GM12878 (cell line): ENCODE measurements at regions not wholly inside any gene's neighbourhood (a gene's known extent, or its start where the extent isn't known, plus 50 kb on each side); places are given as distances from the start of the nearest gene placed in this dataset.
A peak's percentile ranks its signal among the peaks of the same experiment; 100 is the strongest.

Experiments
- ATF2 ChIP-seq: IDR thresholded peaks from 2 replicates; pipeline ENCODE4 v1.6.1; 2012; ENCODE audit warnings: low read length, inconsistent platforms
- BMI1 ChIP-seq: fragments of 450-650 bp; IDR thresholded peaks from 2 replicates; pipeline ENCODE4 v1.6.1; 2016; ENCODE audit warnings: mild to moderate bottlenecking, moderate library complexity, borderline replicate concordance
- CHD4 ChIP-seq: fragments of 200-600 bp; sonication (generic); IDR thresholded peaks from 2 replicates; pipeline ENCODE4 v1.6.1; 2016; ENCODE audit warnings: mild to moderate bottlenecking
- DPF2 ChIP-seq: fragments of 450-650 bp; IDR thresholded peaks from 2 replicates; pipeline ENCODE4 v1.6.1; 2017; ENCODE audit warnings: mild to moderate bottlenecking
- EED ChIP-seq: sonication (generic); IDR thresholded peaks from 2 replicates; pipeline ENCODE4 v1.6.1; 2016; ENCODE audit warnings: antibody characterized with exemption, low read depth
- FOXM1 ChIP-seq: IDR thresholded peaks from 2 replicates; pipeline ENCODE4 v1.6.1; 2012; ENCODE audit warnings: low read depth, mild to moderate bottlenecking, inconsistent platforms, low read length, moderate library complexity
- HSF1 ChIP-seq: fragments of 150-350 bp; IDR thresholded peaks from 2 replicates; pipeline ENCODE4 v1.6.1; 2014; ENCODE audit warnings: mild to moderate bottlenecking, low read depth, low read length
- IKZF1 ChIP-seq: fragments of 450-650 bp; conservative IDR thresholded peaks from 2 replicates; pipeline ENCODE4 v1.6.1; 2017; ENCODE audit warnings: antibody characterized with exemption, mild to moderate bottlenecking
- JUNB ChIP-seq: IDR thresholded peaks from 2 replicates; pipeline ENCODE4 v1.6.1; 2016; ENCODE audit warnings: antibody characterized with exemption, mild to moderate bottlenecking
- JUND ChIP-seq: IDR thresholded peaks from 2 replicates; pipeline ENCODE4 v1.6.1; 2012; ENCODE audit warnings: low read depth, mild to moderate bottlenecking, low read length, improper control_type of control experiment, moderate library complexity
- KDM1A ChIP-seq: fragments of 200-600 bp; sonication (generic); IDR thresholded peaks from 2 replicates; pipeline ENCODE4 v1.6.1; 2016; ENCODE audit warnings: borderline replicate concordance
- LARP7 ChIP-seq: fragments of 450-650 bp; IDR thresholded peaks from 2 replicates; pipeline ENCODE4 v1.6.1; 2017; ENCODE audit warnings: mild to moderate bottlenecking
- MTA3 ChIP-seq: IDR thresholded peaks from 2 replicates; pipeline ENCODE4 v1.6.1; 2012; ENCODE audit warnings: low read length, inconsistent platforms, borderline replicate concordance
- NFYA ChIP-seq: IDR thresholded peaks from 2 replicates; pipeline ENCODE4 v1.6.1; 2011; ENCODE audit warnings: low read depth, mild to moderate bottlenecking, low read length, improper control_type of control experiment, borderline replicate concordance
- NR2C2 ChIP-seq: IDR thresholded peaks from 2 replicates; pipeline ENCODE4 v1.6.1; 2011; ENCODE audit warnings: borderline replicate concordance, low read depth; ENCODE audit not compliant: control insufficient read depth, insufficient read length
- NR2F1 ChIP-seq: fragments of 450-650 bp; conservative IDR thresholded peaks from 2 replicates; pipeline ENCODE4 v1.6.1; 2017; ENCODE audit warnings: mild to moderate bottlenecking
- NRF1 ChIP-seq: conservative IDR thresholded peaks from 2 replicates; pipeline ENCODE4 v1.6.1; 2011; ENCODE audit warnings: mild to moderate bottlenecking, low read depth, low read length, improper control_type of control experiment
- POLR2AphosphoS2 ChIP-seq: IDR thresholded peaks from 2 replicates; pipeline ENCODE4 v1.6.1; 2011; ENCODE audit warnings: low read depth, mild to moderate bottlenecking, low read length, improper control_type of control experiment, moderate library complexity
- POU2F2 ChIP-seq: IDR thresholded peaks from 3 replicates; pipeline ENCODE4 v1.6.1; 2011; ENCODE audit warnings: low read depth, mild to moderate bottlenecking, low read length, borderline replicate concordance
- RAD21 ChIP-seq: IDR thresholded peaks from 2 replicates; pipeline ENCODE4 v1.6.1; 2011; ENCODE audit warnings: mild to moderate bottlenecking, low read depth, low read length, moderate library complexity; ENCODE audit not compliant: insufficient read depth
- SIX5 ChIP-seq: IDR thresholded peaks from 2 replicates; pipeline ENCODE4 v1.6.1; 2011; ENCODE audit warnings: mild to moderate bottlenecking, low read depth, low read length, moderate library complexity; ENCODE audit not compliant: severe bottlenecking
- TAF1 ChIP-seq: IDR thresholded peaks from 2 replicates; pipeline ENCODE4 v1.6.1; 2011; ENCODE audit warnings: mild to moderate bottlenecking, low read depth, low read length, borderline replicate concordance
- TCF12 ChIP-seq: IDR thresholded peaks from 2 replicates; pipeline ENCODE4 v1.6.1; 2011; ENCODE audit warnings: low read depth, mild to moderate bottlenecking, low read length
- TCF3 ChIP-seq: IDR thresholded peaks from 2 replicates; pipeline ENCODE4 v1.6.1; 2012; ENCODE audit warnings: low read depth, mild to moderate bottlenecking, low read length, borderline replicate concordance; ENCODE audit not compliant: insufficient read depth
- WRNIP1 ChIP-seq: IDR thresholded peaks from 2 replicates; pipeline ENCODE4 v1.6.1; 2011; ENCODE audit warnings: low read depth, low read length, improper control_type of control experiment, borderline replicate concordance
- YY1 ChIP-seq: IDR thresholded peaks from 2 replicates; pipeline ENCODE4 v1.6.1; 2011; ENCODE audit warnings: low read depth, mild to moderate bottlenecking, low read length
- ZBED1 ChIP-seq: IDR thresholded peaks from 2 replicates; pipeline ENCODE4 v1.6.1; 2016; ENCODE audit warnings: borderline replicate concordance
- ZBTB11 ChIP-seq: fragments of 450-650 bp; formaldehyde crosslinking; IDR thresholded peaks from 2 replicates; pipeline ENCODE4 v1.5.0; 2022; ENCODE audit warnings: mild to moderate bottlenecking, missing genetic modification characterization
- ZNF207 ChIP-seq: fragments of 450-650 bp; IDR thresholded peaks from 2 replicates; pipeline ENCODE4 v1.6.1; 2014; ENCODE audit warnings: antibody characterized with exemption, mild to moderate bottlenecking, borderline replicate concordance

- no peak for TF ChIP-seq SIX5
- TF ChIP-seq JUND = peak; percentile 93
- TF ChIP-seq ZBTB11 (CRISPR knock-in tag) = no peak
- peak; percentile 95 for TF ChIP-seq ZBED1
- TF ChIP-seq JUNB = peak; percentile 99
- TF ChIP-seq NFYA = no peak
- peak; percentile 56 for TF ChIP-seq NR2F1
- TF ChIP-seq TCF12 = peak; percentile 98
- no peak for TF ChIP-seq HSF1
- peak; percentile 63; the same call in 1 of the 2 replicates for TF ChIP-seq YY1
- TF ChIP-seq EED = peak; percentile 97
- TF ChIP-seq FOXM1 = peak; percentile 96
- TF ChIP-seq POLR2AphosphoS2 = no peak
- TF ChIP-seq ATF2 = peak; percentile 98
- TF ChIP-seq POU2F2 = peak; percentile 93; the same call in 2 of the 3 replicates
- peak; percentile 98 for TF ChIP-seq TCF3
- peak; percentile 85 for TF ChIP-seq BMI1
- no peak; the same call in 1 of the 2 replicates for TF ChIP-seq ZNF207
- TF ChIP-seq LARP7 = no peak
- no peak for TF ChIP-seq NRF1
- peak; percentile 97 for TF ChIP-seq DPF2
- no peak for TF ChIP-seq KDM1A
- TF ChIP-seq NR2C2 = no peak
- TF ChIP-seq CHD4 = no peak
- TF ChIP-seq TAF1 = no peak
- TF ChIP-seq IKZF1 = peak; percentile 97
- no peak; the same call in none of the 2 replicates for TF ChIP-seq RAD21
- no peak for TF ChIP-seq WRNIP1
- peak; percentile 89 for TF ChIP-seq MTA3
Observed at GRCh38 chr14:71497645-71498086, 434.6 kb upstream of the RGS6 start (continued).
